ENCODE measurements at regions not wholly inside any gene's neighbourhood (a gene's known extent, or its start where the extent isn't known, plus 50 kb on each side); places are given as distances from the start of the nearest gene placed in this dataset.
"Not testable (repeated sequence)": the region's sequence is repeated elsewhere in the genome, so short reads cannot be mapped to it uniquely, and the experiment has no call there.

- H3K27ac ChIP-seq, result no peak overlapping the region
Observed at GRCh38 chr13:111650626-111651025, 330.2 kb downstream of the TEX29 start.

GRCh38 chr13:111652676-111653075, 332.2 kb downstream of the TEX29 start:
- no peak overlapping the region for H3K27ac ChIP-seq
- no peak for DNase-seq (ENCODE audit: low read depth, low spot score)

More at GRCh38 chr13:111650626-111651025, 330.2 kb downstream of the TEX29 start:
- DNase-seq (ENCODE audit: low read depth, low spot score), result no peak

- DNase-seq (ENCODE audit: low read depth, low spot score), result no peak
- no peak overlapping the region for H3K27ac ChIP-seq
Observed at GRCh38 chr13:111654531-111654930, 334.1 kb downstream of the TEX29 start.

- H3K27ac ChIP-seq, result no peak overlapping the region
- no peak for DNase-seq (ENCODE audit: low read depth, low spot score)
Observed at GRCh38 chr13:111656439-111656838, 336.0 kb downstream of the TEX29 start.

DNA sequence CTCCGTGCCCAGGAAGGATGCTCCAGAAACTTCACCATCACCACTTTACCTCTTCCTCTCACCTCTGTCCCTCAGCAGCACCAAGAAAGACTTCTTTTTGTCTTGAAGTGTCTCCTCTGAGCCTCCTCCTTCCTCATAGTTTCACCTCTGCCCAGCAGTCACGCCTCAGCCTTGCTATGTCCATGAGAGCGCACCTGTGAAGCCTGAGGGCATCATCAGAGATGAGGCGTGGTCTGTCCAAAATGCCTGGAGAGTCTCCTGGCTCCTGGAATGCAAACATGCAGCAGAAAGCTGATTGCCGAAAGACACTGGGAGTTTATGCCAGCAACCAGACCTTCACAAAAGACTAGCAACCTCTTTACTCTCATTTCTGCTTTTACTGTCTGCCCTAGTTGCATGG, 336.6 kb downstream of the TEX29 start:
- H3K27ac ChIP-seq, result no peak overlapping the region
- DNase-seq (ENCODE audit: low read depth, low spot score), result no peak

- DNase-seq (ENCODE audit: low read depth, low spot score), result no peak
- H3K27ac ChIP-seq, result no peak overlapping the region
Observed at GRCh38 chr13:111658145-111659100, 338.0 kb downstream of the TEX29 start.

- no peak overlapping the region for H3K27ac ChIP-seq
- DNase-seq (ENCODE audit: low read depth, low spot score), result no peak
Observed at GRCh38 chr13:111659219-111659775, 338.9 kb downstream of the TEX29 start.

GRCh38 chr13:111659842-111660241, 339.4 kb downstream of the TEX29 start:
- no peak overlapping the region for H3K27ac ChIP-seq
- no peak for DNase-seq (ENCODE audit: low read depth, low spot score)

- no peak overlapping the region for H3K27ac ChIP-seq
Observed at GRCh38 chr13:111661052-111661451, 340.6 kb downstream of the TEX29 start.

DNA sequence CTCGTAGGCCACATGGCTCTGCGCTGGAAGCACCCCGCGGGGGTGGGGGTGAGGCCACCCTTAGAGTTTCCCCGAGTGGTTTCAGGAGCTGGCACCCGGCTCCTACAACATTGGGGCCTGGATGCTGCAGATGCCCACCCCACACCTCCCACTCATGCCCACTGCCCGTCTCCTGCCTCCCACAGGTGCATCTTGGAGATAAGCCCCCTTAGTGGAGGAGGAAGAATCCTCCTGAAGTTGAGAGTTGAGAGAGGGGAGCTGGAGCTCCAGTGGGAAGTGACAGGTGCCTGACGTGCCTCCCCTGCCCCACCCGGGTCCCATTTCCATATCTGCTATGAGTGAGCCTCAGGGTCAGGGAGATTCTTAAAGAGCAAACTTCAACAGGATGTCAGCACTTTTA, 341.3 kb downstream of the TEX29 start:
- H3K27ac ChIP-seq, result no peak overlapping the region
- DNase-seq (ENCODE audit: low read depth, low spot score), result no peak

More at GRCh38 chr13:111661052-111661451, 340.6 kb downstream of the TEX29 start:
- DNase-seq (ENCODE audit: low read depth, low spot score), result no peak

- no peak for DNase-seq (ENCODE audit: low read depth, low spot score)
- no peak overlapping the region for H3K27ac ChIP-seq
Observed at GRCh38 chr13:111662451-111662850, 342.0 kb downstream of the TEX29 start.

GRCh38 chr13:111662895-111663294, 342.5 kb downstream of the TEX29 start:
- H3K27ac ChIP-seq, result no peak overlapping the region
- DNase-seq (ENCODE audit: low read depth, low spot score), result no peak

- H3K27ac ChIP-seq, result no peak overlapping the region
- no peak for DNase-seq (ENCODE audit: low read depth, low spot score)
Observed at GRCh38 chr13:111663505-111663904, 343.1 kb downstream of the TEX29 start.

GRCh38 chr13:111663953-111664421, 343.5 kb downstream of the TEX29 start:
- no peak overlapping the region for H3K27ac ChIP-seq
- DNase-seq (ENCODE audit: low read depth, low spot score), result no peak

- DNase-seq (ENCODE audit: low read depth, low spot score), result no peak
- no peak overlapping the region for H3K27ac ChIP-seq
Observed at GRCh38 chr13:111664696-111665095, 344.3 kb downstream of the TEX29 start.

DNA sequence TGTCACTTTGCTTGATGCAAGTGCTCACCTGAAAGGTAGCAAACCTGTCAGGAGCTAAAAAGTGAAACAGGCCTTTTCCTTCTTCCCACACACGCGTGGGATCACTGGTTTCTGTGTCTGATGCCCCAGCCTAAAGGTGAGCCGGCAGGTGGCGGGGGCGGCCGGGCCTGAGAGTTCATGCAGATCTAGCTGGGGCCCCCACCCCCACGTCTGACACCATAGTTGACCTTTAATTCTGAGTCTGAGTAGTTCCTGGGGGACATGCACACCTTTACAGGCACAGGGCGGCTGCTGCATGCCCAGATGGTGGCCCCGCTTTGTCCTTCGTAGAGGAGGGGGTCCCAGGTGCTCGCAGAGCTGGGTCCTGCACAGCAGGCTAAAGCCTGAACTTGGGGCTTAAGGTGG, 345.3 kb downstream of the TEX29 start:
- DNase-seq (ENCODE audit: low read depth, low spot score), result no peak
- H3K27ac ChIP-seq, result no peak overlapping the region

- no peak overlapping the region for H3K27ac ChIP-seq
- no peak for DNase-seq (ENCODE audit: low read depth, low spot score)
Observed at GRCh38 chr13:111666164-111666776, 345.8 kb downstream of the TEX29 start.

DNA sequence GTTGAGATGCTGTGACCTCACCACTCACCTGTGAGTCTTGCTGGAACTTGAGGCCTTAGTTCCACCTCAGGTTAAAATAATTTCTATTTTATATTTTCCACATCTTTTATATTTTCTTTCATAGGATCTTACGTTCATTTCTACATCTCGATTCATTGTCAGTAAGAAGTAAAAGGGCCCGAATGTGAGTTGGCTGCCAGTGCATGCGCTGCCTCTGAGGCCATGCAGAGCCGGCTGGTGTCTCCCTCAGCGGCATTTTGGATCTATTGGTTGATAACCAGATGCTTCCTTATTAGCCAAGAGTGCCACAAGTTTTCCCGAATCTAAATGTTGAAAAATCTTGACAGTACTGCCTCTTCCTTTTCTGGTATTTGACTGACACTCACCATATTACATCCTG, 347.3 kb downstream of the TEX29 start:
- H3K27ac ChIP-seq, result no peak overlapping the region
- DNase-seq (ENCODE audit: low read depth, low spot score), result no peak

GRCh38 chr13:111668451-111668850, 348.0 kb downstream of the TEX29 start:
- DNase-seq (ENCODE audit: low read depth, low spot score), result no peak
- H3K27ac ChIP-seq, result no peak overlapping the region

- DNase-seq (ENCODE audit: low read depth, low spot score); H3K27ac ChIP-seq: not testable (repeated sequence)
Observed at GRCh38 chr13:111672198-111672597, 351.8 kb downstream of the TEX29 start.
